Trophoblast cell (in vitro differentiated cells and primary cell): ENCODE measurements at regions not wholly inside any gene's neighbourhood (a gene's known extent, or its start where the extent isn't known, plus 50 kb on each side); places are given as distances from the start of the nearest gene placed in this dataset.

Experiments used
- DNase-seq, 2 donors: peaks; one replicate each; pipeline ENCODE4 v3.0.0-alpha.2; 2016
- H2AFZ ChIP-seq: 2 replicates; pipeline ENCODE4 v1.6.1; 2013; ENCODE audit warnings: low read length, moderate library complexity, mild to moderate bottlenecking; ENCODE audit not compliant: insufficient read depth, poor library complexity
- H2AK5ac ChIP-seq: 2 replicates; pipeline ENCODE4 v1.6.1; 2013; ENCODE audit warnings: mild to moderate bottlenecking, low read length
- H2BK120ac ChIP-seq: 2 replicates; pipeline ENCODE4 v1.6.1; 2013; ENCODE audit warnings: low read length, mild to moderate bottlenecking, moderate library complexity; ENCODE audit not compliant: insufficient read depth, poor library complexity
- H2BK12ac ChIP-seq: 2 replicates; pipeline ENCODE4 v1.6.1; 2013; ENCODE audit warnings: mild to moderate bottlenecking, low read length, moderate library complexity
- H2BK5ac ChIP-seq: 2 replicates; pipeline ENCODE4 v1.6.1; 2013; ENCODE audit warnings: low read length, low read depth, moderate library complexity, mild to moderate bottlenecking; ENCODE audit not compliant: poor library complexity
- H3K14ac ChIP-seq: 2 replicates; pipeline ENCODE4 v1.6.1; 2013; ENCODE audit warnings: mild to moderate bottlenecking, low read length
- H3K18ac ChIP-seq: 2 replicates; pipeline ENCODE4 v1.6.1; 2013; ENCODE audit warnings: mild to moderate bottlenecking, low read length
- H3K23ac ChIP-seq: 2 replicates; pipeline ENCODE4 v1.6.1; 2013; ENCODE audit warnings: low read length
- H3K27ac ChIP-seq: 2 replicates; pipeline ENCODE4 v1.5.1; 2013; ENCODE audit warnings: low read depth, mild to moderate bottlenecking, inconsistent platforms, low read length, moderate library complexity
- H3K27me3 ChIP-seq: 2 replicates; pipeline ENCODE4 v1.6.1; 2013; ENCODE audit warnings: inconsistent platforms, mild to moderate bottlenecking, low read length, moderate library complexity; ENCODE audit not compliant: insufficient read depth
- H3K36me3 ChIP-seq, 2 experiments: 1 replicate in 1 of 2; 2 replicates in 1 of 2; pipeline ENCODE4 v1.6.1; 2013; ENCODE audit warnings: low read length in 2 of 2, mild to moderate bottlenecking in 2 of 2, moderate library complexity in 1 of 2; ENCODE audit not compliant: insufficient read depth in 2 of 2, control insufficient read depth in 1 of 2
- H3K4ac ChIP-seq: 2 replicates; pipeline ENCODE4 v1.6.1; 2013; ENCODE audit warnings: low read depth, mild to moderate bottlenecking, low read length, moderate library complexity
- H3K4me1 ChIP-seq, 2 experiments: 1 replicate in 1 of 2; 2 replicates in 1 of 2; pipeline ENCODE4 v1.6.1; 2013; ENCODE audit warnings: low read length in 2 of 2, mild to moderate bottlenecking in 2 of 2, moderate library complexity in 1 of 2; ENCODE audit not compliant: insufficient read depth in 2 of 2, control insufficient read depth in 1 of 2
- H3K4me2 ChIP-seq: 2 replicates; pipeline ENCODE4 v1.6.1; 2013; ENCODE audit warnings: inconsistent platforms, mild to moderate bottlenecking, low read length, moderate library complexity
- H3K4me3 ChIP-seq: 2 replicates; pipeline ENCODE4 v1.5.1; 2013; ENCODE audit warnings: mild to moderate bottlenecking, low read depth, low read length, inconsistent platforms
- H3K79me1 ChIP-seq: one replicate; pipeline ENCODE4 v1.6.1; 2013; ENCODE audit warnings: low read length
- H3K79me2 ChIP-seq: 2 replicates; pipeline ENCODE4 v1.6.1; 2013; ENCODE audit warnings: low read length, mild to moderate bottlenecking; ENCODE audit not compliant: control insufficient read depth, insufficient read depth, poor library complexity
- H3K9ac ChIP-seq: 2 replicates; pipeline ENCODE4 v1.6.1; 2013; ENCODE audit warnings: mild to moderate bottlenecking, low read length
- H3K9me3 ChIP-seq: 2 replicates; pipeline ENCODE4 v1.6.1; 2013; ENCODE audit warnings: low read depth, mild to moderate bottlenecking, control low read depth, inconsistent platforms, low read length; ENCODE audit not compliant: insufficient read depth
- H4K12ac ChIP-seq: 2 replicates; pipeline ENCODE4 v1.6.1; 2013; ENCODE audit warnings: low read depth, mild to moderate bottlenecking, low read length, moderate library complexity
- H4K8ac ChIP-seq: 2 replicates; pipeline ENCODE4 v1.6.1; 2013; ENCODE audit warnings: low read depth, mild to moderate bottlenecking, low read length, moderate library complexity
- H4K91ac ChIP-seq: one replicate; pipeline ENCODE4 v1.6.1; 2013; ENCODE audit warnings: low read depth, mild to moderate bottlenecking, low read length, moderate library complexity
- WGBS: extraction: QIAGEN DNeasy Blood & Tissue Kit; methylation state at CpG from one replicate; pipeline ENCODE4 v1.1.7; 2013; ENCODE audit warnings: missing lambda C conversion rate; ENCODE audit not compliant: insufficient read length, insufficient coverage; ENCODE audit errors: extremely low coverage; 5-methylcytosine and 5-hydroxymethylcytosine counted together

DNA sequence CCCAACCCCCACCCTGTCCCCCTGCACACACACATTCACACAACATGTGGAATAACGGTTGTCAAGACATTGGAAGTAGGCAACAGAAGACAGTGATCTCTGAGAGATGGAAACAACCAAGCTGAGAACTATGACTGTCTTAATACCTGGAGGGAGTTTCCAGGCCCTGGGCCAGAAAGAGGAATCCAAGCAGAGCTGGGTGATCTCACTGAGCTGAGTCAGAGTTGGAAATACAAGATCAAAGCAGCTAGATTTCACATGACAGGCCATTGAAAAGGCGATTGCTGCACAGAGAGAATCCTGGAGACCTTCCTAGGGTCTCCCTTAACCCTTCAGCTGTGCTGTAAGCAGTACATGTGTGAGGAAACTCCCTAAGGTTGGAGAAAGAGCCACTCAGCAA, 165.8 kb upstream of the PRSS1 start:
- Histone ChIP-seq H3K14ac (no peak overlapping the region), H3K4me1 (peaks cover 0 to 2% of the 10 kb centered on the region in 2 experiments), H4K8ac (no peak overlapping the region), H2AFZ (no peak overlapping the region), H4K12ac (no peak overlapping the region), H3K79me1 (no peaks in the 10 kb centered on the region), H3K79me2 (no peaks in the 10 kb centered on the region), H3K4me3 (no peak overlapping the region), H3K27ac (no peak overlapping the region), H3K18ac (no peak overlapping the region), H3K23ac (no peak overlapping the region), H2BK120ac (no peak overlapping the region), H3K27me3 (no peaks in the 10 kb centered on the region), H2BK12ac (no peak overlapping the region), H3K9me3 (no peaks in the 10 kb centered on the region), H3K36me3 (no peaks in the 10 kb centered on the region), H2AK5ac (no peak overlapping the region), H2BK5ac (no peak overlapping the region), H4K91ac (no peak overlapping the region), H3K4me2 (no peak overlapping the region), H3K4ac (no peak overlapping the region), H3K9ac (no peak overlapping the region)
- peak; percentile 88 to 92 for DNase-seq
- WGBS, result no CpG with 5 or more reads among the region's 2 CpGs

DNA sequence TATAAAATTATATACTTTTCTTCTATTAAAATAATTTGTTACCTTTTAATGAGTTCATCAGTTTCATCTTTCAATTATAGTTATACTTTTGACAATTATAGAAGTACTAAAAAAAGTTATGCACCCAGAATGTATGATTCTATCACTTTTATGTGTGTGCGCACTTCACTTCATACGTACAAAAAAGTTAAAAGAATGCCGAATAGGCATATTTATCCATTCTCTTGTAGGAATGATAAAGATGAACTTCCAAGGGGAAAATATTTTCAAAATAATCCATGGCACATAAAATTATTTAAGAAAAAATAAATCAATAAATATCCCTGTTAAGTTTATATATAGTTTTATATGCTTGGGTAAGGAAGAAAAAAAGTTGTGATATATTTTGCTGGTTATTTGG, 166.9 kb upstream of the PRSS1 start:
- H4K8ac ChIP-seq, result no peak overlapping the region

DNA sequence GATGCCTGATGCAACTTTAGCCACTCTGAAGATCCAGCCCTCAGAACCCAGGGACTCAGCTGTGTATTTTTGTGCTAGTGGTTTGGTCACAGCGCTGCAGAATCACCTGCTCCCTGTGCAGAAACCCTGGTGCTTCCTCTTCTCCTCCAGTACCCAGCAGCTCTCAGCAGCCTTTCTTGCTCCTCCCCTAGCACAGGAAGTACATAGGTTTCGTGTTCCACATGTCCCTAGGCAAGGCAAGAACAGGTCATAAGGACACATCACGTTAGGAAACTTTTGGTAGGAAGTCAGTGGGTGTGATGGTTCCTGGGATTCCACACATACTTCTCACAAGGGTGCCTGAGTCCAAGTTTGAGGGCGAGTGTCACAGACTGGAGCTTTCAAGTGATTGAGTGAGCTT, 167.9 kb upstream of the PRSS1 start:
- Histone ChIP-seq H2BK5ac (no peak overlapping the region), H3K9ac (no peak overlapping the region), H2BK120ac (no peak overlapping the region), H2AK5ac (no peak overlapping the region), H3K27me3 (no peaks in the 10 kb centered on the region), H2BK12ac (no peak overlapping the region), H3K4me3 (no peak overlapping the region), H3K18ac (no peak overlapping the region), H3K27ac (no peak overlapping the region), H3K4me1 (peaks cover 0 to 2% of the 10 kb centered on the region in 2 experiments), H3K4me2 (no peak overlapping the region), H3K36me3 (no peaks in the 10 kb centered on the region), H3K4ac (no peak overlapping the region), H3K79me2 (no peaks in the 10 kb centered on the region), H3K23ac (no peak overlapping the region), H4K8ac (no peak overlapping the region), H4K91ac (no peak overlapping the region), H3K14ac (no peak overlapping the region), H3K79me1 (no peaks in the 10 kb centered on the region), H2AFZ (no peak overlapping the region), H3K9me3 (no peaks in the 10 kb centered on the region), H4K12ac (no peak overlapping the region)
- peak; percentile 73 to 80 for DNase-seq
- no CpG with 5 or more reads among the region's 4 CpGs for WGBS

More for the DNA sequence above, 166.9 kb upstream of the PRSS1 start:
- peaks cover 0 to 2% of the 10 kb centered on the region in 2 experiments for H3K4me1 ChIP-seq
- H2BK5ac ChIP-seq, result no peak overlapping the region
- no peaks in the 10 kb centered on the region for H3K27me3 ChIP-seq
- H2BK120ac ChIP-seq, result no peak overlapping the region
- DNase-seq, result no peak
- no peak overlapping the region for H3K4ac ChIP-seq
- H2AFZ ChIP-seq, result no peak overlapping the region
- H4K91ac ChIP-seq, result no peak overlapping the region
- no peak overlapping the region for H4K12ac ChIP-seq
- H3K14ac ChIP-seq, result no peak overlapping the region
- no peak overlapping the region for H3K18ac ChIP-seq
- no peaks in the 10 kb centered on the region for H3K79me1 ChIP-seq
- no peaks in the 10 kb centered on the region for H3K36me3 ChIP-seq
- no peak overlapping the region for H3K4me3 ChIP-seq
- H2AK5ac ChIP-seq, result no peak overlapping the region
- no peaks in the 10 kb centered on the region for H3K9me3 ChIP-seq
- no peaks in the 10 kb centered on the region for H3K79me2 ChIP-seq
- H3K4me2 ChIP-seq, result no peak overlapping the region
- no CpG with 5 or more reads among the region's 3 CpGs for WGBS
- H2BK12ac ChIP-seq, result no peak overlapping the region
- no peak overlapping the region for H3K23ac ChIP-seq
- H3K27ac ChIP-seq, result no peak overlapping the region
- no peak overlapping the region for H3K9ac ChIP-seq

DNA sequence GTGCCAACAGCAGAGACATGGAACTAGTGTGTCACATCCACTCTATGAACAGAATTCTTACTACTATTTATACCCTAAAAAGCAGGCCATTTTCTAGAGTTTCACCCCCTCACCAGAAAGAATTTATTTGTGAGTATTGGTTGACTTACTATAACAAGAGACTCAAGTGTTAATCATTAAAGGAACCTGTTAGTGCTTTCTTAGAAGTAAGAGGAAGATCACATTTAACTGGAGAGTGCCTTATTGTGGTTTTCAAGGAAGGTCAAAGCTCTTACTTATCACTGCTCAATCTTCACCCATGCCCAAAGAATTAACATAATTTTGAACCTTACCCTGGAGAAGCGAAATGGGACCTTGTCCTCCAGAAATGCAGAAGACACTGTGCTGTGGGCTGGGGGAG, 169.3 kb upstream of the PRSS1 start:
- Histone ChIP-seq H3K9ac (no peak overlapping the region), H3K79me2 (no peaks in the 10 kb centered on the region), H3K4me3 (no peak overlapping the region), H3K36me3 (no peaks in the 10 kb centered on the region), H3K4me2 (no peak overlapping the region), H2BK120ac (no peak overlapping the region), H4K12ac (no peak overlapping the region), H4K8ac (no peak overlapping the region), H3K27ac (no peak overlapping the region), H2BK5ac (no peak overlapping the region), H3K14ac (no peak overlapping the region), H3K18ac (no peak overlapping the region), H2BK12ac (no peak overlapping the region), H3K4ac (no peak overlapping the region), H3K4me1 (peaks cover 0 to 2% of the 10 kb centered on the region in 2 experiments), H3K23ac (no peak overlapping the region), H3K9me3 (no peaks in the 10 kb centered on the region), H4K91ac (no peak overlapping the region), H3K79me1 (no peaks in the 10 kb centered on the region), H3K27me3 (no peaks in the 10 kb centered on the region), H2AK5ac (no peak overlapping the region), H2AFZ (no peak overlapping the region)
- no CpG with 5 or more reads among the region's 1 CpG for WGBS
- no peak for DNase-seq
